ENCODE measurements at regions not wholly inside any gene's neighbourhood (a gene's known extent, or its start where the extent isn't known, plus 50 kb on each side); places are given as distances from the start of the nearest gene placed in this dataset.

DNA sequence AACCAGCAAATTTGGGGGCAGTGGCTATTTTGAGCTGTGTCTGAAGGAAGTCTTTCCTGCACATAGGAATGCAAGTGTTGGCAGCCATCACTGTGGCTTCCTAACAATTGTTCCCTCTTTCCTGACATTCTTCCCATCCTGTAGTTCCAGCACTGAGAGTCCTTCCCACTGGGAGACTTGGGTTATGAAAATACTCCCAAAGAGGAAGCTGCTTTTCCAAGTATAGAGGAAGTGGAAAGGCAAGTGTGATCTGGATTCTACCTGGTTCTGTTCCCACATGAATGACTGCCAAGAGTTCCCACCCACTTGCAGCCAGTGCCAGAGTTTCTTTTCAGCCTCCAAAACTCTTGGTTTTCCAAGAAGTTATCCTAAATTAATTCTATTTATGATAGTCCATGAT, 98.5 kb upstream of the CD53 start:
- Histone ChIP-seq H3F3A (ENCODE audit: insufficient read depth, low read length, poor library complexity, severe bottlenecking) (no peaks in the 10 kb centered on the region), H3K9me2 (ENCODE audit: insufficient read depth, low read length) (no peaks in the 10 kb centered on the region), H3K79me2 (replicated peaks; ENCODE audit: insufficient read depth, low read length) (no peaks in the 10 kb centered on the region), H3K4me2 (ENCODE audit: low read length) (no peak overlapping the region), H2AFZ (ENCODE audit: low read depth, low read length) (no peak overlapping the region), H3K9ac (ENCODE audit: low read length) (no peak overlapping the region), H3K4me3 (ENCODE audit: low read length) (no peak overlapping the region), H3K36me3 (ENCODE audit: insufficient read depth, low read length) (no peaks in the 10 kb centered on the region), H3K27ac (ENCODE audit: low read length) (no peak overlapping the region), H3K9me3 (ENCODE audit: low read length) (no peaks in the 10 kb centered on the region), H3K27me3 (ENCODE audit: insufficient read depth, low read depth, low read length) (no peaks in the 10 kb centered on the region), H4K20me1 (ENCODE audit: insufficient read depth) (no peaks in the 10 kb centered on the region)
- TF ChIP-seq RAD21 (conservative IDR thresholded peaks at IDR 0.05), result no peak
- no peak for TF ChIP-seq EP300 (conservative IDR thresholded peaks at IDR 0.05; ENCODE audit: poor library complexity, severe bottlenecking)
- TF ChIP-seq EZH2 (IDR thresholded peaks at IDR 0.05; ENCODE audit: borderline replicate concordance, insufficient read depth, low read length, poor library complexity, severe bottlenecking), result no peak
- no peak for TF ChIP-seq SMC3 (conservative IDR thresholded peaks at IDR 0.05; ENCODE audit: poor library complexity)
- TF ChIP-seq MXI1 (conservative IDR thresholded peaks at IDR 0.05; ENCODE audit: poor library complexity, severe bottlenecking), result no peak
- no peak for TF ChIP-seq REST (IDR thresholded peaks at IDR 0.05; ENCODE audit: borderline replicate concordance)
- no peak for TF ChIP-seq POLR2AphosphoS5 (IDR thresholded peaks at IDR 0.05)
- TF ChIP-seq, protein P1, sequence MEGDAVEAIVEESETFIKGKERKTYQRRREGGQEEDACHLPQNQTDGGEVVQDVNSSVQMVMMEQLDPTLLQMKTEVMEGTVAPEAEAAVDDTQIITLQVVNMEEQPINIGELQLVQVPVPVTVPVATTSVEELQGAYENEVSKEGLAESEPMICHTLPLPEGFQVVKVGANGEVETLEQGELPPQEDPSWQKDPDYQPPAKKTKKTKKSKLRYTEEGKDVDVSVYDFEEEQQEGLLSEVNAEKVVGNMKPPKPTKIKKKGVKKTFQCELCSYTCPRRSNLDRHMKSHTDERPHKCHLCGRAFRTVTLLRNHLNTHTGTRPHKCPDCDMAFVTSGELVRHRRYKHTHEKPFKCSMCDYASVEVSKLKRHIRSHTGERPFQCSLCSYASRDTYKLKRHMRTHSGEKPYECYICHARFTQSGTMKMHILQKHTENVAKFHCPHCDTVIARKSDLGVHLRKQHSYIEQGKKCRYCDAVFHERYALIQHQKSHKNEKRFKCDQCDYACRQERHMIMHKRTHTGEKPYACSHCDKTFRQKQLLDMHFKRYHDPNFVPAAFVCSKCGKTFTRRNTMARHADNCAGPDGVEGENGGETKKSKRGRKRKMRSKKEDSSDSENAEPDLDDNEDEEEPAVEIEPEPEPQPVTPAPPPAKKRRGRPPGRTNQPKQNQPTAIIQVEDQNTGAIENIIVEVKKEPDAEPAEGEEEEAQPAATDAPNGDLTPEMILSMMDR (IDR thresholded peaks at IDR 0.05; ENCODE audit: poor library complexity, severe bottlenecking), result no peak
- TF ChIP-seq TAF1 (IDR thresholded peaks at IDR 0.05; ENCODE audit: low read depth), result no peak

DNA sequence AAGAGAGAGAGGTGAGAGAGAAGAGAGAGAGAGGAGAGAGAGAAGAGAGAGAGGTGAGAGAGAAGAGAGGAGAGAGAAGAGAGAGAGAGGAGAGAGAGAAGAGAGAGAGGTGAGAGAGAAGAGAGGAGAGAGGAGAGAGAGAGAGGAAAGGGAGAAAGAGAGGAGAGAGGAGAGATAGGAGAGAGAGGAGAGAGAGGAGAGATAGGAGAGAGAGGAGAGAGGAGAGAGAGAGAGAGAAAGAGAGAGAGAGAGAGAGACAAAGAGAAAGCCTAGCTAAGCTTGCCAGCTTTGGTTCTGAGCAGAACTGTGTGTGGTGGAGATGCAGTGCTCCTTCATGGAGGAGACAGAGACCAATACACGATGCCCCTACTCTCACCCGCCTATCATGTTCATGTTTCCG, 99.1 kb upstream of the KCNA3 start:
- H3K9ac ChIP-seq (ENCODE audit: low read length), result no peak overlapping the region
- TF ChIP-seq MXI1 (conservative IDR thresholded peaks at IDR 0.05; ENCODE audit: poor library complexity, severe bottlenecking) (no peak), EZH2 (IDR thresholded peaks at IDR 0.05; ENCODE audit: borderline replicate concordance, insufficient read depth, low read length, poor library complexity, severe bottlenecking) (no peak), TAF1 (IDR thresholded peaks at IDR 0.05; ENCODE audit: low read depth) (no peak), POLR2AphosphoS5 (IDR thresholded peaks at IDR 0.05) (no peak), EP300 (conservative IDR thresholded peaks at IDR 0.05; ENCODE audit: poor library complexity, severe bottlenecking) (no peak), SMC3 (conservative IDR thresholded peaks at IDR 0.05; ENCODE audit: poor library complexity) (no peak), RAD21 (conservative IDR thresholded peaks at IDR 0.05) (no peak), REST (IDR thresholded peaks at IDR 0.05; ENCODE audit: borderline replicate concordance) (no peak)
- TF ChIP-seq, protein P1 (IDR thresholded peaks at IDR 0.05; ENCODE audit: poor library complexity, severe bottlenecking), result no peak
- no peaks in the 10 kb centered on the region for H3K36me3 ChIP-seq (ENCODE audit: insufficient read depth, low read length)
- no peaks in the 10 kb centered on the region for H3F3A ChIP-seq (ENCODE audit: insufficient read depth, low read length, poor library complexity, severe bottlenecking)
- H2AFZ ChIP-seq (ENCODE audit: low read depth, low read length), result no peak overlapping the region
- H3K9me2 ChIP-seq (ENCODE audit: insufficient read depth, low read length), result no peaks in the 10 kb centered on the region
- H4K20me1 ChIP-seq (ENCODE audit: insufficient read depth), result no peaks in the 10 kb centered on the region
- no peaks in the 10 kb centered on the region for H3K27me3 ChIP-seq (ENCODE audit: insufficient read depth, low read depth, low read length)
- no peak overlapping the region for H3K4me3 ChIP-seq (ENCODE audit: low read length)
- no peaks in the 10 kb centered on the region for H3K9me3 ChIP-seq (ENCODE audit: low read length)
- H3K27ac ChIP-seq (ENCODE audit: low read length), result no peak overlapping the region
- H3K4me2 ChIP-seq (ENCODE audit: low read length), result no peak overlapping the region
- no peaks in the 10 kb centered on the region for H3K79me2 ChIP-seq (replicated peaks; ENCODE audit: insufficient read depth, low read length)
